Skeletal muscle satellite cell (primary cell): ENCODE measurements at regions not wholly inside any gene's neighbourhood (a gene's known extent, or its start where the extent isn't known, plus 50 kb on each side); places are given as distances from the start of the nearest gene placed in this dataset.

Experiments
- H3K27me3 ChIP-seq: 2 replicates; pipeline ENCODE4 v1.7.0; 2013; ENCODE audit warnings: low read length; ENCODE audit not compliant: control insufficient read depth, insufficient read depth
- H3K36me3 ChIP-seq: 2 replicates; pipeline ENCODE4 v1.7.0; 2013; ENCODE audit warnings: mild to moderate bottlenecking, control low read depth, low read length; ENCODE audit not compliant: insufficient read depth
- H3K4me1 ChIP-seq: 2 replicates; pipeline ENCODE4 v1.7.0; 2013; ENCODE audit warnings: low read length; ENCODE audit not compliant: control insufficient read depth, insufficient read depth
- H3K4me2 ChIP-seq: 2 replicates; pipeline ENCODE4 v1.7.0; 2013; ENCODE audit warnings: mild to moderate bottlenecking, low read length
- H3K4me3 ChIP-seq: 2 replicates; pipeline ENCODE4 v1.7.0; 2013; ENCODE audit warnings: low read length
- H3K9ac ChIP-seq: 2 replicates; pipeline ENCODE4 v1.7.0; 2013; ENCODE audit warnings: mild to moderate bottlenecking, low read depth, low read length, moderate library complexity
- H3K9me3 ChIP-seq: replicated peaks from 2 replicates; pipeline ENCODE4 v1.7.0; 2013; ENCODE audit warnings: mild to moderate bottlenecking, control low read depth, low read length

DNA sequence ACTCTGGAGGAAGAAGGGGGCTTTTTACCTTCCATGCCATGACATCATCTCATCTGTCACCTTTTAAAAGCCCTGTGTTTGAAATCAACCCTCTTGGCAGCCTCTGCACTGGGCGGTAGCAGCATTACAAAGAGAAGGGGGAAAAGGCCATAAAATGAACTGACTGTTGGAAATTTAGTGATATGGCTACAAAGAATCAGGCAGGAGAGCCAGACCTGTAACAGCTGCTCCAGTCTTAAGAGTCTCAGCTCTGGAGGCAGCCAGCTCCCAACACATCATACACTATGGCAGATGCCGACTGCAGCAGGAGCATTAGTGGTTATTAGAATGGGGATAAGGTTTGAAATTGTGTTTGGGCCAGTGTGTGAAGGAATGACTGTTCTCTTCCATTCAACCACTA, 257.5 kb downstream of the DMAC1 start:
- Histone ChIP-seq H3K27me3 (peaks cover 25% of the 10 kb centered on the region), H3K4me1 (no peaks in the 10 kb centered on the region), H3K4me3 (no peak overlapping the region), H3K9me3 (no peaks in the 10 kb centered on the region), H3K9ac (no peak overlapping the region), H3K36me3 (no peaks in the 10 kb centered on the region), H3K4me2 (no peak overlapping the region)

DNA sequence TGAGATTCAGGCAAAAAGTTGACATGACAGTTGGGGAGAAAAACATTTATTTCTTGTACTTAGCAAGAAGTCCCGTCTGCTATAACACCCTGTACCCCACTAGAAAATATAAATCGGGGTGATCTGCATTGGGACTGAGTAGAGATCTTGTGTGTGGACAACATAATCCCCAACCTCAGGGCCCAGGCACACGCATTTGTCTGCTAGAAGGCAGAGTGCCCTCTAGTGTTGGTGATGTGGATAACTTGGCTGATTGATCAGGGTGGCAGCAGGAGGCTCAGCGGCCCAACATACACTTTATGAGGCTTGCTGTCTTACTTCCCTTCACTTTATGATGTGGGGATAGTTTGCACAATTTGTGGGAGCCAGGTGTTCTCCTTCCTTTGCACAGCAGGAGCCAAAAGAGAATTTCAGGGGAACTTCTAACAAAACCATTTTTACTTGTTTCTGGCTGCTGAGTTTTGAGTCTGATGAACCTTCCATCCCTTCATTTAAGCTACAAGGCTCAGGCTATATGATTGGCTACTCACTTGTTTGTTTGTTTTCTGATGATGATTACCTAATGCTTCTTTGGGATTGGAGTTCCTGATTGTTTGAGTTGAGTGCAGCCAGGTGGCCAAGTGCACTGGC, 263.2 kb downstream of the DMAC1 start:
- no peaks in the 10 kb centered on the region for H3K36me3 ChIP-seq
- H3K9ac ChIP-seq, result no peak overlapping the region
- H3K4me2 ChIP-seq, result no peak overlapping the region
- peaks cover 13% of the 10 kb centered on the region for H3K27me3 ChIP-seq
- H3K9me3 ChIP-seq, result no peaks in the 10 kb centered on the region
- no peak overlapping the region for H3K4me3 ChIP-seq
- H3K4me1 ChIP-seq, result no peaks in the 10 kb centered on the region

GRCh38 chr9:7534211-7534935, 265.2 kb downstream of the DMAC1 start:
- Histone ChIP-seq H3K27me3 (peaks cover 3% of the 10 kb centered on the region), H3K9me3 (no peaks in the 10 kb centered on the region), H3K4me3 (no peak overlapping the region), H3K4me2 (no peak overlapping the region), H3K36me3 (no peaks in the 10 kb centered on the region), H3K9ac (no peak overlapping the region), H3K4me1 (no peaks in the 10 kb centered on the region)

- Histone ChIP-seq H3K4me1 (no peaks in the 10 kb centered on the region), H3K36me3 (no peaks in the 10 kb centered on the region), H3K9me3 (no peaks in the 10 kb centered on the region), H3K9ac (no peak overlapping the region), H3K27me3 (no peaks in the 10 kb centered on the region), H3K4me3 (no peak overlapping the region), H3K4me2 (no peak overlapping the region)
These were observed 266.0 kb downstream of the DMAC1 start for GRCh38 chr9:7533376-7534090.

DNA sequence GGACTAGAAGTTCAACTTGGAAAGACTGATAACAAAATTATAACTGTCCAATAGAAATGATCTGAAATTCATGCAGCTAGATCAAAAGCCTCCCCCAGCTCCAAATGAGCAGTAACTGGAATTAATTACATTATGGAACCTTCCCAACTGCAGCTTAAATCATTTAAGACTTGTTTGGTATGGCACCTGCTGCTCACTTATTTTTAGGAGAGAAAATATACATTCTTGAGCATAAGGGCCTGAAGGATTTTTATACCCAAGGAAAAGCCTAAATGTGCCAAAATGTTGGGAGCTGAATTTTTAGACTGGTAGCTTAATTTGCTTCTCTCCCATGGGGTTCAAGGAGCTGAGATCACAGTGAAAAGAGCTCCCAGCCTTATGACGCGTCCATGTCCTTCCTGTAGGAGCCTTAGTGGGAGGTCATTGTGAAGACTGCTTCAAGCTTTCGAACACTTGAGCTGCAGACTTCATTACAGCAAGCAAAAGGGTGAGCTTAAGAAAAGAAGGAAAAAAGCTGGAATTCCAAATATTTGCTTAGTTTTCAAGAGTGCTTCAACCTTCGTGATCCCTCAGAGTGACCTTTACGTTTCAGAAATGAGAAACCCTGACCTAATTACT, 276.0 kb downstream of the DMAC1 start:
- Histone ChIP-seq H3K4me1 (no peaks in the 10 kb centered on the region), H3K9ac (no peak overlapping the region), H3K4me2 (no peak overlapping the region), H3K4me3 (no peak overlapping the region), H3K36me3 (no peaks in the 10 kb centered on the region), H3K27me3 (peaks cover 5% of the 10 kb centered on the region), H3K9me3 (no peaks in the 10 kb centered on the region)

DNA sequence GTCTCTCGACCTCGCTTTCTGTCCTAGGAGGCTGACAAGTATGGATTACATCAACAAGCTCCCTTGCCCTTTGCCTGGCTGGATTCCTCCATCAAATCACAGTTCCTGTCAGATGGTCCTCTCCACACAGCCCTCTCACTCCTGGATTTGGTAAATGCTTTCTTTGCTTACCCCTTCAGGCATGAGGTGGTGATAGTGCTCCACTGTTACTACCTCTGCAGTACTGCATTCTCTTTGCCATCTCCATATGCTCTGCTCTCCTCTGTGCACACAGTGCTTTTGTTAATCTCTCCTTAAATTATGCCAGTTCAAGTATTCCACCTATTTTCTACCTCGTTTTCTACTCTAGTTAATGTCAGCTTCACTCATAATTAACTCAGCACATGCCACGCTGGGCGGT, 279.2 kb downstream of the DMAC1 start:
- Histone ChIP-seq H3K4me3 (no peak overlapping the region), H3K9ac (no peak overlapping the region), H3K4me1 (no peaks in the 10 kb centered on the region), H3K9me3 (no peaks in the 10 kb centered on the region), H3K4me2 (no peak overlapping the region), H3K27me3 (peaks cover 5% of the 10 kb centered on the region), H3K36me3 (no peaks in the 10 kb centered on the region)

DNA sequence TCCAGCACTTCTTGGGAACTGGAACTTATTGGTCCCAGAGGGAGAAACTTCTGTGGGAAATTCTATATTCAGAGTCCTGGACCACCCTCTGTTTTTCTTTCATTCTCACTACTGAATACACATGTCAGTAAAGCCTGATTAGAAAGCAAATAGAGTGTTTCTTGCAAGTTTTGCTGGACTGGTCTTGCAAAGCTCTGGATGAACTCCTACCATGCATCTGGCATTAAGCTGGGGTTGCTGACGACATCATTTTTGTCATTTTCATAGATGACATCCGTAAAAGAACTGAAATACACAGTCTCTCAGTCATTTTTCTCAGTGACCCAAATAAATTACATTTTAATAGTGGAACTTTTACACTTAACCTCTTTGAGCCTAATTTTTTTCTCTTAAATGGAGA, 283.2 kb downstream of the DMAC1 start:
- Histone ChIP-seq H3K4me2 (no peak overlapping the region), H3K36me3 (no peaks in the 10 kb centered on the region), H3K9ac (no peak overlapping the region)

DNA sequence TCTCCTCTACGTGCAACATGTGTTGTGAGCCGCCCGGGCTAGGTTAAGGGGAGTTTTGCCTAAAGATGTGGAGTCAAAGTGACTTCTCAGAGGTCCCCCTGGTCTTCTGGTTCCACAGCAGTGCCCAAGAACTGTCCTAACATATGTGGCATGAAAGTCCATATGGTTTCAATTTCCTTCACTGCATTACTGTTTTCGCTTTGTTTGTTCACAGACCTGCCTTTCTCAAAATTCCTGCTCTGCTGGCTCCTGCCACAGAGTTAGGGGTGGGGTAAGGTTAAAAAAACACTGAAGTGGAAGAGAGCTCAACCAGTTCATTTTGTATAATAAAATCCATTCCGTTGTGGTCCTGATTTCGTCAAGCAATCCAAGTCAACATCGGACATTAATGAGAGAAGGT, 289.4 kb downstream of the DMAC1 start:
- H3K4me3 ChIP-seq, result no peak overlapping the region
- H3K9me3 ChIP-seq, result no peaks in the 10 kb centered on the region
- no peak overlapping the region for H3K4me2 ChIP-seq
- no peaks in the 10 kb centered on the region for H3K4me1 ChIP-seq
- peaks cover 4% of the 10 kb centered on the region for H3K27me3 ChIP-seq
- no peak overlapping the region for H3K9ac ChIP-seq
- no peaks in the 10 kb centered on the region for H3K36me3 ChIP-seq

More for the DNA sequence above, 283.2 kb downstream of the DMAC1 start:
- Histone ChIP-seq H3K4me1 (no peaks in the 10 kb centered on the region), H3K9me3 (no peaks in the 10 kb centered on the region), H3K4me3 (no peak overlapping the region), H3K27me3 (peaks cover 8% of the 10 kb centered on the region)

DNA sequence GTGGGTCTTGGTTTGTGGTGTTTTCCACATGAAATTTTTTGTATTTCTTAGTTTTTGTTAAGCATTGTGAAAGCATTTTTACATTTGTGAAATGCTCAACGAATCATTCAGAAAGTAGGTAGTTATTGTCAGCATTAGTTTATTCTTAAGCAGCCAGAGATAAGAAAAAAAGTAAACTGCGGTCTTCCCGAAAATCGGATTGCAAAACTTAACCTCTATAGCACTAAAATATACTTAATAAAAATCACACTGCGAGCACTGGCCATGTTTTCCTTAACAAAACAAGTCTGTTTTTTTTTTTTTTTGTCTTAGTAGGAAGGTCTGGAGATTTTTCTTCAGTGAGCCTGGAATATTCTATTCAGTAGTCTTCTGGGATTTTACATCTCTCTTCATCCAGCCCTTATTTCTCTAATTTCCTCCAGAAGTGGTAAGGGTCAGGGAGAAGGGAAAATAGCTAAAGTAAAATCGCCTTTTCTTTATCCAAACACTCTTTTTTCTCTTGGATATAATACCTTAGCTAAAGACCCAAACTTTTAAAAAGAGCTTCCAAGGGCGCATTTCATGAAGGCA, 289.9 kb downstream of the DMAC1 start:
- no peak overlapping the region for H3K4me3 ChIP-seq
- H3K4me2 ChIP-seq, result no peak overlapping the region
- no peaks in the 10 kb centered on the region for H3K9me3 ChIP-seq
- H3K36me3 ChIP-seq, result no peaks in the 10 kb centered on the region
- no peaks in the 10 kb centered on the region for H3K27me3 ChIP-seq
- no peaks in the 10 kb centered on the region for H3K4me1 ChIP-seq
- no peak overlapping the region for H3K9ac ChIP-seq

GRCh38 chr9:7508516-7508915, 291.1 kb downstream of the DMAC1 start:
- no peak overlapping the region for H3K9ac ChIP-seq
- no peak overlapping the region for H3K4me2 ChIP-seq
- H3K36me3 ChIP-seq, result no peaks in the 10 kb centered on the region
- H3K4me1 ChIP-seq, result no peaks in the 10 kb centered on the region
- no peak overlapping the region for H3K4me3 ChIP-seq
- H3K27me3 ChIP-seq, result no peaks in the 10 kb centered on the region
- no peaks in the 10 kb centered on the region for H3K9me3 ChIP-seq

GRCh38 chr9:7507566-7508270, 291.9 kb downstream of the DMAC1 start:
- Histone ChIP-seq H3K36me3 (no peaks in the 10 kb centered on the region), H3K9me3 (no peaks in the 10 kb centered on the region), H3K4me3 (no peak overlapping the region), H3K4me2 (no peak overlapping the region), H3K4me1 (no peaks in the 10 kb centered on the region), H3K27me3 (no peaks in the 10 kb centered on the region), H3K9ac (no peak overlapping the region)
